ENCODE measurements at regions not wholly inside any gene's neighbourhood (a gene's known extent, or its start where the extent isn't known, plus 50 kb on each side); places are given as distances from the start of the nearest gene placed in this dataset.

GRCh38 chrX:98379134-98379533, 1495.4 kb downstream of the RPA4 start:
- H3K79me2 ChIP-seq (ENCODE audit: insufficient read depth, low read depth, low read length), result no peaks in the 10 kb centered on the region
- CTCF ChIA-PET (ENCODE audit: unreplicated experiment), result no interaction called here
- H3K4me1 ChIP-seq (ENCODE audit: insufficient read depth, low read length, poor library complexity, severe bottlenecking), result no peaks in the 10 kb centered on the region
- DNase-seq (ENCODE audit: low spot score), result no peak
- no peak overlapping the region for H2AFZ ChIP-seq (ENCODE audit: low read length)
- intact Hi-C loops (cut with micrococcal nuclease; ENCODE audit: unreplicated experiment), result no loop called here
- H3K27ac ChIP-seq (ENCODE audit: low read depth, low read length, poor library complexity, severe bottlenecking), result no peak overlapping the region
- H3K4me2 ChIP-seq (ENCODE audit: low read length), result no peak overlapping the region
- no TSS peak for BruUV-seq (replicated peaks)
- TF ChIP-seq EZH2phosphoT487 (IDR thresholded peaks at IDR 0.05; ENCODE audit: borderline replicate concordance, low read depth, low read length) (no peak), CTCF (conservative IDR thresholded peaks at IDR 0.05; ENCODE audit: low read length) (peak; percentile 53)
- H3K9me2 ChIP-seq (ENCODE audit: insufficient read depth, low read length), result no peaks in the 10 kb centered on the region
- H3K36me3 ChIP-seq (ENCODE audit: insufficient read depth, low read length), result no peaks in the 10 kb centered on the region
- H4K20me1 ChIP-seq (ENCODE audit: insufficient read depth, low read length), result no peaks in the 10 kb centered on the region
- H3K9me3 ChIP-seq (ENCODE audit: low read length), result no peaks in the 10 kb centered on the region
- POLR2A ChIA-PET, result no interaction called here
- no peak overlapping the region for H3K4me3 ChIP-seq (ENCODE audit: low read depth, low read length, poor library complexity, severe bottlenecking)

- CTCF ChIA-PET (ENCODE audit: unreplicated experiment), result no interaction called here
These were observed 1496.4 kb downstream of the RPA4 start for GRCh38 chrX:98380106-98380505.

GRCh38 chrX:98380556-98380955, 1496.8 kb downstream of the RPA4 start:
- no peak for TF ChIP-seq EZH2phosphoT487 (IDR thresholded peaks at IDR 0.05; ENCODE audit: borderline replicate concordance, low read depth, low read length)
- no peak for TF ChIP-seq CTCF (conservative IDR thresholded peaks at IDR 0.05; ENCODE audit: low read length)
- CTCF ChIA-PET (ENCODE audit: unreplicated experiment), result no interaction called here
- H3K27ac ChIP-seq (ENCODE audit: low read depth, low read length, poor library complexity, severe bottlenecking), result no peak overlapping the region

More at GRCh38 chrX:98380106-98380505, 1496.4 kb downstream of the RPA4 start:
- no TSS peak for BruUV-seq (replicated peaks)
- Histone ChIP-seq H3K9me2 (ENCODE audit: insufficient read depth, low read length) (no peaks in the 10 kb centered on the region), H3K4me2 (ENCODE audit: low read length) (no peak overlapping the region), H3K4me1 (ENCODE audit: insufficient read depth, low read length, poor library complexity, severe bottlenecking) (no peaks in the 10 kb centered on the region), H3K9me3 (ENCODE audit: low read length) (no peaks in the 10 kb centered on the region), H3K36me3 (ENCODE audit: insufficient read depth, low read length) (no peaks in the 10 kb centered on the region), H3K4me3 (ENCODE audit: low read depth, low read length, poor library complexity, severe bottlenecking) (no peak overlapping the region), H3K27ac (ENCODE audit: low read depth, low read length, poor library complexity, severe bottlenecking) (no peak overlapping the region), H2AFZ (ENCODE audit: low read length) (no peak overlapping the region), H3K79me2 (ENCODE audit: insufficient read depth, low read depth, low read length) (no peaks in the 10 kb centered on the region), H4K20me1 (ENCODE audit: insufficient read depth, low read length) (no peaks in the 10 kb centered on the region)
- TF ChIP-seq EZH2phosphoT487 (IDR thresholded peaks at IDR 0.05; ENCODE audit: borderline replicate concordance, low read depth, low read length), result no peak
- no peak for TF ChIP-seq CTCF (conservative IDR thresholded peaks at IDR 0.05; ENCODE audit: low read length)
- intact Hi-C loops (cut with micrococcal nuclease; ENCODE audit: unreplicated experiment), result no loop called here
- DNase-seq (ENCODE audit: low spot score), result no peak
- POLR2A ChIA-PET, result no interaction called here

More at GRCh38 chrX:98380556-98380955, 1496.8 kb downstream of the RPA4 start:
- H3K4me1 ChIP-seq (ENCODE audit: insufficient read depth, low read length, poor library complexity, severe bottlenecking), result no peaks in the 10 kb centered on the region
- POLR2A ChIA-PET, result no interaction called here
- no peaks in the 10 kb centered on the region for H3K36me3 ChIP-seq (ENCODE audit: insufficient read depth, low read length)
- no peaks in the 10 kb centered on the region for H4K20me1 ChIP-seq (ENCODE audit: insufficient read depth, low read length)
- no peaks in the 10 kb centered on the region for H3K9me3 ChIP-seq (ENCODE audit: low read length)
- no peak overlapping the region for H3K4me2 ChIP-seq (ENCODE audit: low read length)
- intact Hi-C loops (cut with micrococcal nuclease; ENCODE audit: unreplicated experiment), result no loop called here
- H3K79me2 ChIP-seq (ENCODE audit: insufficient read depth, low read depth, low read length), result no peaks in the 10 kb centered on the region
- no TSS peak for BruUV-seq (replicated peaks)
- no peak for DNase-seq (ENCODE audit: low spot score)
- no peak overlapping the region for H3K4me3 ChIP-seq (ENCODE audit: low read depth, low read length, poor library complexity, severe bottlenecking)
- no peak overlapping the region for H2AFZ ChIP-seq (ENCODE audit: low read length)
- no peaks in the 10 kb centered on the region for H3K9me2 ChIP-seq (ENCODE audit: insufficient read depth, low read length)
